ENCODE measurements at regions not wholly inside any gene's neighbourhood (a gene's known extent, or its start where the extent isn't known, plus 50 kb on each side); places are given as distances from the start of the nearest gene placed in this dataset.

DNA sequence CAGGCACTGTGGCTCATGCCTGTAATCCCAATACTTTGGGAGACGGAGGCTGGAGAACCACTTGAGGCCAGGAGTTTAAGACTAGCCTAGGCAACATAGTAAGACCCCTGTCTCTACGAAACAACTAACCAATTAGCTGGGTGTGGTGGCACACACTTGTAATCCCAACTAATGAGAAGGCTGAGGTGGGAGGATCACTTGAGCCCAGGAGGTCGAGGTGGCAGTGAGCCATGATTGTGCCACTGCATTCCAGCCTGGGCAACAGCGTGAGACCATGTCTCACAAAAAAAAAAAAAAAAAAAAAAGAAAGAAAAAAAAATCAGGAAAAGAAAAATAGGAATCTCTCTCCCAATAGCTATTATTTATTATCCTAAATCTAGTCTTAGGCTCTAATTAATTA, 56.8 kb upstream of the UBAC2 start:
- Histone ChIP-seq H3K9ac (ENCODE audit: low read length) (no peak overlapping the region), H3K9me3 (ENCODE audit: control insufficient read depth in 1 of 2, insufficient read depth in 1 of 2, low read depth in 1 of 2, low read length in 2 of 2) (no peaks in the 10 kb centered on the region), H4K20me1 (ENCODE audit: insufficient read depth) (no peaks in the 10 kb centered on the region), H3K9me2 (ENCODE audit: insufficient read depth) (no peaks in the 10 kb centered on the region), H2AFZ (ENCODE audit: low read depth, low read length, poor library complexity, severe bottlenecking) (no peak overlapping the region), H3K4me2 (ENCODE audit: low read length) (no peak overlapping the region), H3K79me2 (ENCODE audit: insufficient read depth, low read length) (no peaks in the 10 kb centered on the region), H3K36me3 (ENCODE audit: control insufficient read depth in 1 of 2, insufficient read depth in 2 of 2, low read length in 2 of 2) (no peaks in the 10 kb centered on the region), H3K27me3 (ENCODE audit: insufficient read depth, low read length) (no peaks in the 10 kb centered on the region), H3K4me1 (ENCODE audit: control insufficient read depth in 1 of 2, insufficient read depth in 2 of 2, low read length in 2 of 2) (no peaks in the 10 kb centered on the region), H3K27ac (ENCODE audit: low read depth, low read length) (no peak overlapping the region), H3K4me3 (replicated peaks in 1 of 2; ENCODE audit: low read depth in 1 of 2, low read length in 2 of 2) (no peak overlapping the region)
- CTCF ChIA-PET = no interaction called here
- RAD21 ChIA-PET (ENCODE audit: low non-redundant PET in 1 of 2, low total read pairs in 2 of 2, uncharacterized antibody in 2 of 2, unreplicated experiment in 2 of 2) = interaction anchor here in 1 of 2 experiments (0.6 kb wide), 1 partner anchor 34 kb away, joined by 3 read pairs; no protein-coding TSS in a partner anchor
- POLR2A ChIA-PET = no interaction called here
- ATAC-seq = no peak
- intact Hi-C loops (cut with micrococcal nuclease) = no loop called here
- BruUV-seq (replicated peaks) = no TSS peak
- DNase-seq (ENCODE audit: low read depth, low spot score) = no peak
- no peak for TF ChIP-seq CBX3 (IDR thresholded peaks at IDR 0.05; ENCODE audit: low read depth)
- TF ChIP-seq ZBTB33 (IDR thresholded peaks at IDR 0.05; ENCODE audit: extremely low read depth, insufficient replicate concordance, low read length) = no peak
- no peak for TF ChIP-seq FOSL1 (IDR thresholded peaks at IDR 0.05; ENCODE audit: low read depth)

GRCh38 chr13:99144306-99144705, 56.3 kb upstream of the UBAC2 start:
- CTCF ChIA-PET = no interaction called here
- Histone ChIP-seq H3K4me2 (ENCODE audit: low read length) (no peak overlapping the region), H3K79me2 (ENCODE audit: insufficient read depth, low read length) (no peaks in the 10 kb centered on the region), H3K27ac (ENCODE audit: low read depth, low read length) (no peak overlapping the region), H3K9me2 (ENCODE audit: insufficient read depth) (no peaks in the 10 kb centered on the region), H3K27me3 (ENCODE audit: insufficient read depth, low read length) (no peaks in the 10 kb centered on the region), H2AFZ (ENCODE audit: low read depth, low read length, poor library complexity, severe bottlenecking) (no peak overlapping the region), H3K4me1 (ENCODE audit: control insufficient read depth in 1 of 2, insufficient read depth in 2 of 2, low read length in 2 of 2) (no peaks in the 10 kb centered on the region), H4K20me1 (ENCODE audit: insufficient read depth) (no peaks in the 10 kb centered on the region), H3K9ac (ENCODE audit: low read length) (no peak overlapping the region), H3K9me3 (ENCODE audit: control insufficient read depth in 1 of 2, insufficient read depth in 1 of 2, low read depth in 1 of 2, low read length in 2 of 2) (no peaks in the 10 kb centered on the region), H3K36me3 (ENCODE audit: control insufficient read depth in 1 of 2, insufficient read depth in 2 of 2, low read length in 2 of 2) (no peaks in the 10 kb centered on the region), H3K4me3 (replicated peaks in 1 of 2; ENCODE audit: low read depth in 1 of 2, low read length in 2 of 2) (no peak overlapping the region)
- BruUV-seq (replicated peaks) = no TSS peak
- intact Hi-C loops (cut with micrococcal nuclease) = no loop called here
- ATAC-seq (no peak), DNase-seq (ENCODE audit: low read depth, low spot score) (no peak)
- TF ChIP-seq EZH2phosphoT487 (IDR thresholded peaks at IDR 0.05; ENCODE audit: borderline replicate concordance) (no peak), EZH2 (IDR thresholded peaks at IDR 0.05) (no peak), POLR2A (IDR thresholded peaks at IDR 0.05; ENCODE audit: borderline replicate concordance, extremely low read depth, insufficient read depth, insufficient read length) (no peak), ZNF274 (IDR thresholded peaks at IDR 0.05; ENCODE audit: low read depth, low read length) (no peak), ELF1 (IDR thresholded peaks at IDR 0.05; ENCODE audit: borderline replicate concordance, low read depth) (no peak), JUND (IDR thresholded peaks at IDR 0.05) (no peak), SRF (IDR thresholded peaks at IDR 0.05; ENCODE audit: low read depth) (no peak), SIN3A (IDR thresholded peaks at IDR 0.05; ENCODE audit: low read depth) (no peak), SP1 (IDR thresholded peaks at IDR 0.05; ENCODE audit: low read depth) (no peak), CEBPB (IDR thresholded peaks at IDR 0.05; ENCODE audit: low read depth) (no peak), YY1 (IDR thresholded peaks at IDR 0.05; ENCODE audit: extremely low read depth, insufficient replicate concordance, low read depth, low read length) (no peak)
- TF ChIP-seq, protein P1, sequence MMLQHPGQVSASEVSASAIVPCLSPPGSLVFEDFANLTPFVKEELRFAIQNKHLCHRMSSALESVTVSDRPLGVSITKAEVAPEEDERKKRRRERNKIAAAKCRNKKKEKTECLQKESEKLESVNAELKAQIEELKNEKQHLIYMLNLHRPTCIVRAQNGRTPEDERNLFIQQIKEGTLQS (IDR thresholded peaks at IDR 0.05) = no peak
- TF ChIP-seq, protein P2, sequence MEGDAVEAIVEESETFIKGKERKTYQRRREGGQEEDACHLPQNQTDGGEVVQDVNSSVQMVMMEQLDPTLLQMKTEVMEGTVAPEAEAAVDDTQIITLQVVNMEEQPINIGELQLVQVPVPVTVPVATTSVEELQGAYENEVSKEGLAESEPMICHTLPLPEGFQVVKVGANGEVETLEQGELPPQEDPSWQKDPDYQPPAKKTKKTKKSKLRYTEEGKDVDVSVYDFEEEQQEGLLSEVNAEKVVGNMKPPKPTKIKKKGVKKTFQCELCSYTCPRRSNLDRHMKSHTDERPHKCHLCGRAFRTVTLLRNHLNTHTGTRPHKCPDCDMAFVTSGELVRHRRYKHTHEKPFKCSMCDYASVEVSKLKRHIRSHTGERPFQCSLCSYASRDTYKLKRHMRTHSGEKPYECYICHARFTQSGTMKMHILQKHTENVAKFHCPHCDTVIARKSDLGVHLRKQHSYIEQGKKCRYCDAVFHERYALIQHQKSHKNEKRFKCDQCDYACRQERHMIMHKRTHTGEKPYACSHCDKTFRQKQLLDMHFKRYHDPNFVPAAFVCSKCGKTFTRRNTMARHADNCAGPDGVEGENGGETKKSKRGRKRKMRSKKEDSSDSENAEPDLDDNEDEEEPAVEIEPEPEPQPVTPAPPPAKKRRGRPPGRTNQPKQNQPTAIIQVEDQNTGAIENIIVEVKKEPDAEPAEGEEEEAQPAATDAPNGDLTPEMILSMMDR (IDR thresholded peaks at IDR 0.05 in 2 of 3, conservative IDR thresholded peaks at IDR 0.05 in 1 of 3; ENCODE audit: borderline replicate concordance in 1 of 3, insufficient read depth in 1 of 3, low read depth in 2 of 3, low read length in 2 of 3) = no peak
- TF ChIP-seq, protein P3, sequence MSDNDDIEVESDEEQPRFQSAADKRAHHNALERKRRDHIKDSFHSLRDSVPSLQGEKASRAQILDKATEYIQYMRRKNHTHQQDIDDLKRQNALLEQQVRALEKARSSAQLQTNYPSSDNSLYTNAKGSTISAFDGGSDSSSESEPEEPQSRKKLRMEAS (IDR thresholded peaks at IDR 0.05) = no peak
- POLR2A ChIA-PET = no interaction called here
- RAD21 ChIA-PET (ENCODE audit: low non-redundant PET in 1 of 2, low total read pairs in 2 of 2, uncharacterized antibody in 2 of 2, unreplicated experiment in 2 of 2) = interaction anchor here in 1 of 2 experiments (0.6 kb wide), 1 partner anchor 35 kb away, joined by 3 read pairs; no protein-coding TSS in a partner anchor

Data from HCT116 (cell line).